Kidney (tissue), 13 donors: ENCODE measurements at regions not wholly inside any gene's neighbourhood (a gene's known extent, or its start where the extent isn't known, plus 50 kb on each side); places are given as distances from the start of the nearest gene placed in this dataset.

Source experiments
- DNase-seq, 5 donors: peaks; one replicate each; pipeline ENCODE4 v3.0.0-alpha.2; 2013 to 2020
- FAIRE-seq: peaks from 2 replicates; lab custom pipeline; 2012; peaks lifted over from hg19 to GRCh38; lab: Jason Lieb, UNC
- H3K27ac ChIP-seq, 2 donors: one replicate each; pipeline ENCODE4 v1.7.0; 2013; ENCODE audit warnings: low read depth in 2 of 2, low read length in 2 of 2, inconsistent platforms in 1 of 2
- H3K27me3 ChIP-seq: one replicate; pipeline ENCODE4 v1.7.1; 2013; ENCODE audit warnings: low read length, inconsistent platforms; ENCODE audit not compliant: control insufficient read depth, insufficient read depth
- H3K36me3 ChIP-seq, 3 donors: one replicate each; pipeline versions ENCODE4 v1.7.0 to v1.7.1; 2013; ENCODE audit warnings: low read length in 3 of 3, control low read depth in 1 of 3, inconsistent platforms in 1 of 3; ENCODE audit not compliant: insufficient read depth in 3 of 3, control insufficient read depth in 2 of 3
- H3K4me1 ChIP-seq, 3 donors: one replicate each; pipeline versions ENCODE4 v1.7.0 to v1.7.1; 2013; ENCODE audit warnings: low read length in 3 of 3, inconsistent platforms in 1 of 3, low read depth in 1 of 3; ENCODE audit not compliant: control insufficient read depth in 2 of 3, insufficient read depth in 2 of 3
- H3K4me3 ChIP-seq, 3 donors: one replicate each; pipeline versions ENCODE4 v1.7.0 to v1.8.1; 2013; ENCODE audit warnings: low read length in 3 of 3, control low read depth in 1 of 3, inconsistent platforms in 1 of 3
- H3K9ac ChIP-seq, 3 donors: one replicate each; pipeline versions ENCODE4 v1.7.0 to v1.7.1; 2013; ENCODE audit warnings: low read length in 3 of 3, control low read depth in 1 of 3, inconsistent platforms in 1 of 3
- H3K9me3 ChIP-seq, 3 donors: one replicate each; pipeline versions ENCODE4 v1.7.0 to v1.7.1; 2013; ENCODE audit warnings: low read length in 3 of 3, control low read depth in 1 of 3, inconsistent platforms in 1 of 3; ENCODE audit not compliant: control insufficient read depth in 2 of 3, insufficient read depth in 1 of 3
- CTCF ChIP-seq: IDR thresholded peaks from 3 replicates; pipeline ENCODE4 v1.5.1; 2012; ENCODE audit warnings: mild to moderate bottlenecking, moderate library complexity, borderline replicate concordance; ENCODE audit not compliant: insufficient read depth; ENCODE audit errors: extremely low read depth
- intact Hi-C: fragments of 100-400 bp; cut with DNase I; formaldehyde crosslinking; loops from one replicate; pipeline ENCODE4 v1.11.1; 2022
- donor health status: control.
- donor health status: control.
- donor health status: control.
- donor health status: control.
- donor health status: control.
- donor health status: DM: yes; HTN: yes; CAD: no.
- donor health status: Normal renal cell carcinoma (clear cell type).

- H3K9ac ChIP-seq: no peak overlapping the region
- no peaks in the 10 kb centered on the region for H3K9me3 ChIP-seq
- no peak overlapping the region for H3K4me3 ChIP-seq
- no peak for TF ChIP-seq CTCF
- no peaks in the 10 kb centered on the region for H3K27me3 ChIP-seq
- intact Hi-C loops: no loop called here
- no peaks in the 10 kb centered on the region for H3K36me3 ChIP-seq
- no peak overlapping the region for H3K27ac ChIP-seq
- DNase-seq: no peak
- H3K4me1 ChIP-seq: peaks cover 0 to 2% (median 0%) of the 10 kb centered on the region in 3 donors
- no peak for FAIRE-seq
Observed at GRCh38 chr11:128047026-128047425, 540.3 kb downstream of the ETS1 start.

- no peak overlapping the region for H3K9ac ChIP-seq
- H3K27ac ChIP-seq: no peak overlapping the region
- FAIRE-seq: no peak
- intact Hi-C loops: no loop called here
- no peak overlapping the region for H3K4me3 ChIP-seq
- no peak for TF ChIP-seq CTCF
- H3K4me1 ChIP-seq: peaks cover 0 to 2% (median 0%) of the 10 kb centered on the region in 3 donors
- no peak for DNase-seq
- no peaks in the 10 kb centered on the region for H3K27me3 ChIP-seq
- no peaks in the 10 kb centered on the region for H3K9me3 ChIP-seq
- no peaks in the 10 kb centered on the region for H3K36me3 ChIP-seq
Observed at GRCh38 chr11:128046213-128046612, 541.1 kb downstream of the ETS1 start.

GRCh38 chr11:128045094-128045725 lies 542.1 kb downstream of the ETS1 start:
- no peaks in the 10 kb centered on the region for H3K9me3 ChIP-seq
- peaks cover 0 to 2% (median 0%) of the 10 kb centered on the region in 3 donors for H3K4me1 ChIP-seq
- H3K36me3 ChIP-seq: no peaks in the 10 kb centered on the region
- no peaks in the 10 kb centered on the region for H3K27me3 ChIP-seq
- no peak overlapping the region for H3K4me3 ChIP-seq
- no peak overlapping the region for H3K27ac ChIP-seq
- no peak overlapping the region for H3K9ac ChIP-seq
- DNase-seq (no peak), FAIRE-seq (no peak)
- intact Hi-C loops: no loop called here
- TF ChIP-seq CTCF: no peak
